OCI-LY1 (cell line): ENCODE measurements at regions not wholly inside any gene's neighbourhood (a gene's known extent, or its start where the extent isn't known, plus 50 kb on each side); places are given as distances from the start of the nearest gene placed in this dataset.

Source experiments
- CTCF ChIP-seq: fragments of 200-600 bp; sonication (generic), shearing (Covaris generic); IDR thresholded peaks from 2 replicates; pipeline ENCODE4 v1.5.1; 2017; ENCODE audit warnings: mild to moderate bottlenecking, antibody characterized with exemption, low read length, moderate library complexity, mixed read lengths
- EZH2 ChIP-seq: fragments of 200-600 bp; sonication (generic), shearing (Covaris generic); IDR thresholded peaks from 2 replicates; pipeline ENCODE4 v1.8.0; 2017; ENCODE audit warnings: borderline replicate concordance, mixed run types, mild to moderate bottlenecking, antibody characterized with exemption, low read length, moderate library complexity, mixed read lengths

- TF ChIP-seq CTCF (no peak), EZH2 (no peak)
Measured at GRCh38 chr1:95542936-95543335, 308.9 kb downstream of the RWDD3 start.
